PC-9 (cell line): ENCODE measurements at regions not wholly inside any gene's neighbourhood (a gene's known extent, or its start where the extent isn't known, plus 50 kb on each side); places are given as distances from the start of the nearest gene placed in this dataset.

Experiments
- CTCF ChIP-seq: fragments of 200-600 bp; sonication (generic); conservative IDR thresholded peaks from 2 replicates; pipeline ENCODE4 v1.6.1; 2017; ENCODE audit warnings: mixed run types, antibody characterized with exemption, mild to moderate bottlenecking, moderate library complexity
- EZH2 ChIP-seq: fragments of 200-600 bp; sonication (generic); IDR thresholded peaks from 2 replicates; pipeline ENCODE4 v1.8.0; 2017; ENCODE audit warnings: antibody characterized with exemption, low read depth

- TF ChIP-seq CTCF = no peak
- TF ChIP-seq EZH2 = no peak
Observed at GRCh38 chr14:32007755-32008362, 69.2 kb upstream of the ARHGAP5 start.
